ENCODE measurements at regions not wholly inside any gene's neighbourhood (a gene's known extent, or its start where the extent isn't known, plus 50 kb on each side); places are given as distances from the start of the nearest gene placed in this dataset.

DNA sequence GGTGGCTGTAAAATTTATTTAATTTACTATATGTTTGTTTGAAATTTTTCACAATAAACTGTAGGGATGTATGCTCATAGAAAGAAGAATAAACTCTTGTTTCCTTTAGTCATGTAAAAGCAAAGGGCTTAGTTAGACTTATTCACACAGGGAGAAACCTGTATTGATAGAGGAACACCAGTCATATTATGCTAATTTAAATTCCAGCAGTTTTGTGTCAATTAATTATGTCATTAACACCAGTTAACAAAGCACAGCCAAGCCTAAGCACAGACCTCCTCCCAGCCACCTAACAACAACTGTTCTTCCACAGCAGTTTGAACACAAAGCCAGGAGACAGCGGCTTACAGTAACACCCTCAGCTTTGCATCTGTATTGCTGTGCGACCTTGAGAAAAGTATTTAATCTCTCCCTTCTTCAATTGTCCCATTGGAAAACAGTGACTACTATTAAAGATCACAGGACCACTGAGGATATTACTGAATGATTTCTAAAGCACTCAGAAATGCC, 260.8 kb upstream of the RRP15 start:
- DNase-seq (ENCODE audit: low read depth) = no peak
- TF ChIP-seq, protein P1, sequence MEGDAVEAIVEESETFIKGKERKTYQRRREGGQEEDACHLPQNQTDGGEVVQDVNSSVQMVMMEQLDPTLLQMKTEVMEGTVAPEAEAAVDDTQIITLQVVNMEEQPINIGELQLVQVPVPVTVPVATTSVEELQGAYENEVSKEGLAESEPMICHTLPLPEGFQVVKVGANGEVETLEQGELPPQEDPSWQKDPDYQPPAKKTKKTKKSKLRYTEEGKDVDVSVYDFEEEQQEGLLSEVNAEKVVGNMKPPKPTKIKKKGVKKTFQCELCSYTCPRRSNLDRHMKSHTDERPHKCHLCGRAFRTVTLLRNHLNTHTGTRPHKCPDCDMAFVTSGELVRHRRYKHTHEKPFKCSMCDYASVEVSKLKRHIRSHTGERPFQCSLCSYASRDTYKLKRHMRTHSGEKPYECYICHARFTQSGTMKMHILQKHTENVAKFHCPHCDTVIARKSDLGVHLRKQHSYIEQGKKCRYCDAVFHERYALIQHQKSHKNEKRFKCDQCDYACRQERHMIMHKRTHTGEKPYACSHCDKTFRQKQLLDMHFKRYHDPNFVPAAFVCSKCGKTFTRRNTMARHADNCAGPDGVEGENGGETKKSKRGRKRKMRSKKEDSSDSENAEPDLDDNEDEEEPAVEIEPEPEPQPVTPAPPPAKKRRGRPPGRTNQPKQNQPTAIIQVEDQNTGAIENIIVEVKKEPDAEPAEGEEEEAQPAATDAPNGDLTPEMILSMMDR (IDR thresholded peaks at IDR 0.05; ENCODE audit: low read length, missing control alignments) = no peak
- H3K4me3 ChIP-seq (replicated peaks; ENCODE audit: low read depth, low read length) = no peak overlapping the region

GRCh38 chr1:218025454-218025853, 259.6 kb upstream of the RRP15 start:
- no peak for DNase-seq (ENCODE audit: low read depth)
- no peak overlapping the region for H3K4me3 ChIP-seq (replicated peaks; ENCODE audit: low read depth, low read length)
- TF ChIP-seq, protein P1 (IDR thresholded peaks at IDR 0.05; ENCODE audit: low read length, missing control alignments) = no peak

- TF ChIP-seq, protein P1 (IDR thresholded peaks at IDR 0.05; ENCODE audit: low read length, missing control alignments) = no peak
Observed at GRCh38 chr1:218027152-218027551, 257.9 kb upstream of the RRP15 start.

GRCh38 chr1:218030846-218031245, 254.2 kb upstream of the RRP15 start:
- TF ChIP-seq, protein P1 (IDR thresholded peaks at IDR 0.05; ENCODE audit: low read length, missing control alignments) = no peak
- no peak for DNase-seq (ENCODE audit: low read depth)
- H3K4me3 ChIP-seq (replicated peaks; ENCODE audit: low read depth, low read length) = no peak overlapping the region

More at GRCh38 chr1:218027152-218027551, 257.9 kb upstream of the RRP15 start:
- no peak for DNase-seq (ENCODE audit: low read depth)
- no peak overlapping the region for H3K4me3 ChIP-seq (replicated peaks; ENCODE audit: low read depth, low read length)

DNA sequence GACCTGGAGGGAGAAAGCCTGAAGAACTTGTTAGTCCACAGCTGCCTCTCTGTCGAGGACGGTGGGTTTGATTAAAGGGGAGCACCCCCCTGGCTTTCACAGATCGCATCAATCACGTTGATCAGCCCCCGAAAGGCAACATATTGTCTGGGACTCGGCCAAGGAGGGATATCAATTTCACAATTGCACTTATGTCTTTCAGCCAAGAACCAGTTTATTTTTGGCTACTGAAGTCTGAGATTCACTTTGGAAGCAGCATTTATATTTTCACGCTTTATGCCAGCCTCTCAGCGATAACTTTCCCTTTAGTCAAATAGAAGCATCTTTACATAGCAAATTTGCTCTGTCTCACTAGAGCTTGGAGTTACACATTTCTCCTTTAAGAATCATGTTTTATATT, 253.2 kb upstream of the RRP15 start:
- TF ChIP-seq, protein P1 (IDR thresholded peaks at IDR 0.05; ENCODE audit: low read length, missing control alignments) = no peak
- H3K4me3 ChIP-seq (replicated peaks; ENCODE audit: low read depth, low read length) = no peak overlapping the region
- no peak for DNase-seq (ENCODE audit: low read depth)

DNA sequence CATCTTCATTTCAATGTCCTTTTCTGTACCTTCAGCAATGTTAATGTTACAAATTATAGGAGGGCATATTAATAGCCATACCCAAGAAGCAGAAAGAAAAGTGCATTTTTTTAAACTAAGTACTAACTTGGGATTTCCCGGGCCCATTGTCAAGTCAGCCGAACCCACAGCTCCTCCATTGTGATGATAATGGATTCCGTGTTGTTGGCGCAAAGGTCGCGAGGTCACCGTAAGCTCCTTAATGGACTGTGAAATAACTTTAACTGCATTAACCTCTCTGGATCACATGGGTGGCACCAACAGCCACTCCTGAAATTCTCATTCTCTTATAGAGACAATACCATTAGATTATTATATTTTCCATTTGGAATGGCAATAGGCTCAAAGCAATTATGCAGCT, 250.6 kb upstream of the RRP15 start:
- TF ChIP-seq, protein P1 (IDR thresholded peaks at IDR 0.05; ENCODE audit: low read length, missing control alignments) = no peak
- H3K4me3 ChIP-seq (replicated peaks; ENCODE audit: low read depth, low read length) = no peak overlapping the region
- DNase-seq (ENCODE audit: low read depth) = no peak

DNA sequence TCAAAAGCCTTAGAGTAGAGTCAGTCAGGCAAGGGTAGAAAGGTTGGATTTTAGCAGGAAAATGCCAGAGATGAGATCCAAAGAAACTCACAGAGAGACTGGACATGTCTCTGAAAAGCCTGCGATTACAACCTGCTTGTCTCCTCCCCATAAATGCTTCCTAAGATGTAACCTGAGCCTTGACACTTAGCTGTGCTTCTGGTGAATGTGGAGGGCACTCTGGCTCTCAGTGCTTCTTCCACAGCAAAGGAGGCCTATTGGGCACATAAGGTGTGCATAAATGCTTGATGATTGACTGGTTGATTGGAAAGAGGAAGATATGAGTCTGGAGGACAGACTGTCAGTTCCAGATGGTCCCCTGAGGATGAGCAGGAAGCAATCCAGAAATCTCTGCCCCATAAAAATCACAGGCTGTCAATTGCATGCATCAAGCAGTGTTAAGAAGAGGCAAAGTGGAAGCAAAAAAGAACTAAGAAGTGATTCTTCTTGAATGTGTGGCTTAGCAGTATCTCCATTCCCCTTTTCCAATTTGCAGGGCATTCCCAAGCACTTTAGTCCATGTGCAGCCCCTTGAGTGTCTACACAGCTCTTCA, 236.2 kb upstream of the RRP15 start:
- DNase-seq (ENCODE audit: low read depth) = no peak
- TF ChIP-seq, protein P1 (IDR thresholded peaks at IDR 0.05; ENCODE audit: low read length, missing control alignments) = no peak
- no peak overlapping the region for H3K4me3 ChIP-seq (replicated peaks; ENCODE audit: low read depth, low read length)

All from fibroblast of pulmonary artery (primary cell).